Fibroblast of pulmonary artery (primary cell): ENCODE measurements at regions not wholly inside any gene's neighbourhood (a gene's known extent, or its start where the extent isn't known, plus 50 kb on each side); places are given as distances from the start of the nearest gene placed in this dataset.

ENCODE experiments used
- DNase-seq: peaks from one replicate; pipeline ENCODE4 v3.0.0-alpha.2; 2010; ENCODE audit warnings: low read depth
- H3K4me3 ChIP-seq: replicated peaks from 2 replicates; pipeline ENCODE4 v1.5.1; 2011; ENCODE audit warnings: low read depth, mild to moderate bottlenecking, control low read depth, low read length, moderate library complexity
- TF ChIP-seq, protein P1 (sequence below): IDR thresholded peaks from 2 replicates; pipeline ENCODE4 v1.5.1; 2011; ENCODE audit warnings: mild to moderate bottlenecking, control low read depth, low read length, inconsistent platforms; ENCODE audit errors: missing control alignments

DNA sequence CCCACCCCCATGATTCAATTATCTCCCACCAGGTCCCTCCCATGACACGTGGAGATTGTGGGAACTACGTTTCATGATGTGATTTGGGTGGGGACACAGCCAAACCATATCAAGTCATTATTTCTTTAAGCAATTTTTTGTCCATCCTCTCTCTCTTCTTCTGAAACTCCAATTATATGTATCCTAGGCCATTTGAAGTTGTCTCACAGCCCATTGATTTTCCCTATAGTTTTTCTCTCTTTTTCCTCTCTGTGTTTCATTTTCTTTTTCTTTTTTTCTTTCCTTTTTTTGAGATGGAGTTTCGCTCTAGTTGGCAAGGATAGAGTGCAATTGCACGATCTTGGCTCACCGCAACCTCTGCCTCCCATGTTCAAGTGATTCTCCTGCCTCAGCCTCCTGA lies 101.9 kb upstream of the CXCL14 start:
- no peak for DNase-seq
- TF ChIP-seq, protein P1, sequence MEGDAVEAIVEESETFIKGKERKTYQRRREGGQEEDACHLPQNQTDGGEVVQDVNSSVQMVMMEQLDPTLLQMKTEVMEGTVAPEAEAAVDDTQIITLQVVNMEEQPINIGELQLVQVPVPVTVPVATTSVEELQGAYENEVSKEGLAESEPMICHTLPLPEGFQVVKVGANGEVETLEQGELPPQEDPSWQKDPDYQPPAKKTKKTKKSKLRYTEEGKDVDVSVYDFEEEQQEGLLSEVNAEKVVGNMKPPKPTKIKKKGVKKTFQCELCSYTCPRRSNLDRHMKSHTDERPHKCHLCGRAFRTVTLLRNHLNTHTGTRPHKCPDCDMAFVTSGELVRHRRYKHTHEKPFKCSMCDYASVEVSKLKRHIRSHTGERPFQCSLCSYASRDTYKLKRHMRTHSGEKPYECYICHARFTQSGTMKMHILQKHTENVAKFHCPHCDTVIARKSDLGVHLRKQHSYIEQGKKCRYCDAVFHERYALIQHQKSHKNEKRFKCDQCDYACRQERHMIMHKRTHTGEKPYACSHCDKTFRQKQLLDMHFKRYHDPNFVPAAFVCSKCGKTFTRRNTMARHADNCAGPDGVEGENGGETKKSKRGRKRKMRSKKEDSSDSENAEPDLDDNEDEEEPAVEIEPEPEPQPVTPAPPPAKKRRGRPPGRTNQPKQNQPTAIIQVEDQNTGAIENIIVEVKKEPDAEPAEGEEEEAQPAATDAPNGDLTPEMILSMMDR: no peak
- no peak overlapping the region for H3K4me3 ChIP-seq

DNA sequence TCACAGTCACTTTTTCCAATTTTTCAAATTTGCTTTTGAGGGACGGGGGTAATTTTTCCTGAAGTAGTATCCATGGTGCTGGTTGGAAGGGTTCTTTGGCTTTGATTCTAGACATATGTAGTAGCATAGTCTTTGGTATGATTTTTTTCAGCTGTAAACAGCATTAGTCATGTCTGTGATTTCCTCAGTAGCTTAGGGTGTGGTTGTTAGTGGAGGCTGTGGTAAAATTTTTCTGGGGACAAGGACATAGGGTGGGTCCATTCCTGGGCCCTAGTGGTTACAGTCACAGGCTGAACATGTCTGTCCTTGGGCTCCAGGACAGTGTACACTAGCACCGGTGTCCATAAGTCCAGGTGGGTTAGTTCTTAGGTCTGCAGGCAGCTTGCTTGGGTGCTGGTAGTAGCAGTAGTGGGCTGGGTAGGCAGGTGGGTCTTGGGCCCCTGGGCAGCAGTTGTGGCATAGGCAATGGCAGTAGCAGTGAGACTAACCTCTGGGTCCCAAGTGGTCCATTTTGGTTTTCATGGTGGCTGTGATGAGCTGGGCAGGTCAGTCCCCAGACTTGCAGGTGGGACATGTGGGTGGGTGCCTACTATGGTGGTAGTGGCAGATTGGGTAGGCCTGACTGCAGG lies 100.0 kb upstream of the CXCL14 start:
- no peak for DNase-seq
- TF ChIP-seq, protein P1: no peak
- H3K4me3 ChIP-seq: no peak overlapping the region

- TF ChIP-seq, protein P1: no peak
- no peak for DNase-seq
- H3K4me3 ChIP-seq: no peak overlapping the region
These were observed 93.2 kb upstream of the CXCL14 start for GRCh38 chr5:135671966-135672365.

- no peak for DNase-seq
- TF ChIP-seq, protein P1: no peak
- no peak overlapping the region for H3K4me3 ChIP-seq
These were observed 92.4 kb upstream of the CXCL14 start for GRCh38 chr5:135671052-135671705.

GRCh38 chr5:135670588-135670987 lies 91.8 kb upstream of the CXCL14 start:
- H3K4me3 ChIP-seq: no peak overlapping the region
- TF ChIP-seq, protein P1: no peak
- DNase-seq: no peak

GRCh38 chr5:135669416-135669815 lies 90.6 kb upstream of the CXCL14 start:
- TF ChIP-seq, protein P1: no peak
- H3K4me3 ChIP-seq: no peak overlapping the region
- DNase-seq: no peak

DNA sequence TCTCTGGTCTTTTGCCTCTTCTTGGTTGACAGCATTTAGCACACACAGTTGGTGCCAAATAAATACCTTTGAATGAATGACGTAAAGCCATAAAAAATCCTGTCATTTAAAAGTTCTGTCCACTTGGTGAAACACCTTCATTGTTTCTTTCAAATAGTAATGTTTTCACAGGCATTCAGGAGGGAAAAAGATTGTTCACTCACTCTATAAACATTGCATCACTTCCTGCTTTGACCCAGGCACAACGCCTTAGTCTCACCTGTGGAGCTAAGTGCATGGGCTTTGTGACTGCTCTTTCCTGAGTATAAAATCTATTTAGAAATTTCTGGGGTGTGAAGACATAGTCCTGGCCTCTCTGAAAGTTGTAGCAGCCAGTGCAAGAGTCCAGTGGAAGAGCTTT lies 88.9 kb upstream of the CXCL14 start:
- no peak overlapping the region for H3K4me3 ChIP-seq
- TF ChIP-seq, protein P1: no peak
- no peak for DNase-seq
